Left ventricle myocardium inferior (tissue), 1 donor: ENCODE measurements at regions not wholly inside any gene's neighbourhood (a gene's known extent, or its start where the extent isn't known, plus 50 kb on each side); places are given as distances from the start of the nearest gene placed in this dataset.

Source experiments
- DNase-seq: peaks from one replicate; pipeline ENCODE4 v3.0.0-alpha.2; 2020
- H3K27ac ChIP-seq: fragments of 200-600 bp; replicated peaks from 2 replicates; pipeline ENCODE4 v1.8.0; 2021
- H3K27me3 ChIP-seq: fragments of 200-600 bp; 2 replicates; pipeline ENCODE4 v1.8.0; 2021; ENCODE audit warnings: low read depth
- H3K36me3 ChIP-seq: fragments of 200-600 bp; 2 replicates; pipeline ENCODE4 v1.8.0; 2021
- H3K4me1 ChIP-seq: fragments of 200-600 bp; 2 replicates; pipeline ENCODE4 v1.8.0; 2021
- H3K4me3 ChIP-seq: fragments of 200-600 bp; 2 replicates; pipeline ENCODE4 v1.8.0; 2021; ENCODE audit warnings: mild to moderate bottlenecking, moderate library complexity
- H3K9me3 ChIP-seq: fragments of 200-600 bp; replicated peaks from 2 replicates; pipeline ENCODE4 v1.8.0; 2021
- intact Hi-C: fragments of 100-400 bp; cut with micrococcal nuclease; formaldehyde crosslinking; loops from one replicate; pipeline ENCODE4 v1.11.0; 2022
- TF ChIP-seq, protein P1 (sequence below): fragments of 200-600 bp; IDR thresholded peaks from 2 replicates; pipeline ENCODE4 v1.8.0; 2021; ENCODE audit warnings: antibody characterized with exemption, mild to moderate bottlenecking, borderline replicate concordance
- donor health status: DM: no; HTN: yes; CAD: no; lungs with severe emphysema.

- peaks cover 82% of the 10 kb centered on the region for H3K27me3 ChIP-seq
- TF ChIP-seq, protein P1, sequence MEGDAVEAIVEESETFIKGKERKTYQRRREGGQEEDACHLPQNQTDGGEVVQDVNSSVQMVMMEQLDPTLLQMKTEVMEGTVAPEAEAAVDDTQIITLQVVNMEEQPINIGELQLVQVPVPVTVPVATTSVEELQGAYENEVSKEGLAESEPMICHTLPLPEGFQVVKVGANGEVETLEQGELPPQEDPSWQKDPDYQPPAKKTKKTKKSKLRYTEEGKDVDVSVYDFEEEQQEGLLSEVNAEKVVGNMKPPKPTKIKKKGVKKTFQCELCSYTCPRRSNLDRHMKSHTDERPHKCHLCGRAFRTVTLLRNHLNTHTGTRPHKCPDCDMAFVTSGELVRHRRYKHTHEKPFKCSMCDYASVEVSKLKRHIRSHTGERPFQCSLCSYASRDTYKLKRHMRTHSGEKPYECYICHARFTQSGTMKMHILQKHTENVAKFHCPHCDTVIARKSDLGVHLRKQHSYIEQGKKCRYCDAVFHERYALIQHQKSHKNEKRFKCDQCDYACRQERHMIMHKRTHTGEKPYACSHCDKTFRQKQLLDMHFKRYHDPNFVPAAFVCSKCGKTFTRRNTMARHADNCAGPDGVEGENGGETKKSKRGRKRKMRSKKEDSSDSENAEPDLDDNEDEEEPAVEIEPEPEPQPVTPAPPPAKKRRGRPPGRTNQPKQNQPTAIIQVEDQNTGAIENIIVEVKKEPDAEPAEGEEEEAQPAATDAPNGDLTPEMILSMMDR, result no peak
- H3K4me3 ChIP-seq, result no peak overlapping the region
- no peak overlapping the region for H3K27ac ChIP-seq
- no peaks in the 10 kb centered on the region for H3K9me3 ChIP-seq
- intact Hi-C loops, result loop anchor here (10.0 kb wide), 1 partner anchor 359 kb away; no protein-coding TSS in a partner anchor
- DNase-seq, result no peak
- peaks cover 53% of the 10 kb centered on the region for H3K4me1 ChIP-seq
- no peaks in the 10 kb centered on the region for H3K36me3 ChIP-seq
Measured at GRCh38 chr1:10863886-10864285, 67.4 kb upstream of the CASZ1 start.

- Histone ChIP-seq H3K4me1 (peaks cover 53% of the 10 kb centered on the region), H3K36me3 (no peaks in the 10 kb centered on the region), H3K27me3 (peaks cover 89% of the 10 kb centered on the region), H3K9me3 (no peaks in the 10 kb centered on the region), H3K4me3 (no peak overlapping the region), H3K27ac (no peak overlapping the region)
- intact Hi-C loops, result loop anchor here (10.0 kb wide), 1 partner anchor 360 kb away; no protein-coding TSS in a partner anchor
- DNase-seq, result no peak
- TF ChIP-seq, protein P1, result no peak
Measured at GRCh38 chr1:10864776-10865175, 68.3 kb upstream of the CASZ1 start.

DNA sequence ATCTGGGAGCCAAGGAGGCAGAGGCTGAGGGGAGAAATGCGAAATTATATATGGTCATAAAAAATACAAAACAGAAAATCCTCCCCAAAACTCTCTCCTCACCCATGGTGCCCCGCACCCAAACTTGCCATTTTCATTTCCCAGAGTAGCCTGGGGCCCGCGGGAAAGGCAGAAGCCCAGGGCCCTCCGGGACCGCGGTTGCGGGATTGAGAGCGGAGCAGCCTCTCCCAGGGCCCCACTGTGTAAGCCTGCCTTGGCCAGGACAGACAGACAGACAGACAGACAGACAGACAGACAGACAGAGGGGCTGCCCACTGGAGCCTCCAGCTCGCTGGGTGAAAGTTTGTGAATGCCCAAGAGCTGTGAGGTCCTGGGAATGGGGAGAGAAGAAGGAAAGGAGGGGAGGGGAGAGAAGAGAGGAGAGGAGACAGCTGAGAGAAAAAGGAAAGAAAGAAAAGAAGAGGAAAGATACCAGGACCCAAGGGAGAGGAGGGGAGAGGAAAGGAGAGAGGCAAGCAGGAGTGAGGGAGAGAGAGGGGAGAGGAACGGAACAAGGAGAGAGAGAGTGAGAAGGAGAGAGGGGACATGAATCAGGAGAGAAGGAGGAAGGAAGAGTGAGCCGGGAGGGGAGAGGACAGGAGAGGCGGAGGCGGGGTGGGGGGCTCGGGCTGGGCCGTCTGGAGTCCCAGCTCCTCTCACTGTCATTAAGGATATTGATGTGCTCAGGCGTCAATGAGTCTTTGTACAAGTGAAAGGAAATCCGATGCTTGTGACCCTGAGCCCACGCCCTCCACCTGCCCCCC is 69.3 kb upstream of the CASZ1 start:
- TF ChIP-seq, protein P1, result no peak
- Histone ChIP-seq H3K4me1 (peaks cover 48% of the 10 kb centered on the region), H3K27me3 (peaks cover 92% of the 10 kb centered on the region)

GRCh38 chr1:10866321-10867093 is 70.1 kb upstream of the CASZ1 start:
- intact Hi-C loops, result loop anchor here (10.0 kb wide), 1 partner anchor 362 kb away; no protein-coding TSS in a partner anchor
- Histone ChIP-seq H3K27ac (no peak overlapping the region), H3K4me1 (peaks cover 40% of the 10 kb centered on the region), H3K36me3 (no peaks in the 10 kb centered on the region), H3K4me3 (peak overlapping the region; percentile 65), H3K27me3 (peaks cover 92% of the 10 kb centered on the region), H3K9me3 (no peaks in the 10 kb centered on the region)
- no peak for DNase-seq
- TF ChIP-seq, protein P1, result no peak

More for the DNA sequence above, 69.3 kb upstream of the CASZ1 start:
- no peak for DNase-seq
- Histone ChIP-seq H3K4me3 (no peak overlapping the region), H3K36me3 (no peaks in the 10 kb centered on the region), H3K9me3 (no peaks in the 10 kb centered on the region), H3K27ac (no peak overlapping the region)
- intact Hi-C loops, result loop anchor here (10.0 kb wide), 1 partner anchor 361 kb away; no protein-coding TSS in a partner anchor

DNA sequence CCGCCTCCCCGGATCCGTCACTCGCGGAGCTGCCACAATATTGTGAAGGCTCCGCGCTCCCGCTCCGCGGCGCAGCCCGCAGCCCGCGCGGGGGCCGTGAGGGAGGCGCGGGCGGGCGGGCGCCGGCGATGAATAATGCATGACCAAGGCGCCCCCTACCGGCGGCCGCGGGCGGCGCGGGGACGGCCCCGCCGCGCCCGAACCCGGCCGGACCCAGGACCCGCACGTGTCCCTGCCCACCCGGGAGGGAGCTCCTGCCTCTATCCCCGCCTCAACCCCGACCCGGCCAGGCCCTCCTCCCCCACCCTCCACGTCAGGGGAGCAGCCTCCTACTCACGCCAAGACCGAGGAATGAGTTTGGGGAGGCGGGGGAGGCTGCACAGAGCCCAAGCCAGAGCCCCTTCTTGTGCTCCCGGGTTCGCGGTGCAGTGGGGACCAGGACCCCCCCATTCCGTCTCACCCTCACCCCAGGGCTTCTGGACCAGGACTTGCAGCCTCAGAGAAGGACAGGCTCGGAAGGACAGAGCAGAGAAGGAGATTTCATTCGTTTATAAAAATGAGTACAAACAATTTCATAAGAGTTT is 70.8 kb upstream of the CASZ1 start:
- H3K9me3 ChIP-seq, result no peaks in the 10 kb centered on the region
- H3K4me1 ChIP-seq, result peaks cover 32% of the 10 kb centered on the region

More for the DNA sequence above, 70.8 kb upstream of the CASZ1 start:
- Histone ChIP-seq H3K4me3 (peak overlapping the region; percentile 65), H3K27ac (no peak overlapping the region), H3K27me3 (peaks cover 89% of the 10 kb centered on the region), H3K36me3 (no peaks in the 10 kb centered on the region)
- DNase-seq, result peak; percentile 53
- TF ChIP-seq, protein P1, result peak; percentile 86
- intact Hi-C loops, result loop anchor here (10.0 kb wide), 1 partner anchor 362 kb away; no protein-coding TSS in a partner anchor
